ENCODE measurements at regions not wholly inside any gene's neighbourhood (a gene's known extent, or its start where the extent isn't known, plus 50 kb on each side); places are given as distances from the start of the nearest gene placed in this dataset.
"Not testable (repeated sequence)": the region's sequence is repeated elsewhere in the genome, so short reads cannot be mapped to it uniquely, and the experiment has no call there.

DNA sequence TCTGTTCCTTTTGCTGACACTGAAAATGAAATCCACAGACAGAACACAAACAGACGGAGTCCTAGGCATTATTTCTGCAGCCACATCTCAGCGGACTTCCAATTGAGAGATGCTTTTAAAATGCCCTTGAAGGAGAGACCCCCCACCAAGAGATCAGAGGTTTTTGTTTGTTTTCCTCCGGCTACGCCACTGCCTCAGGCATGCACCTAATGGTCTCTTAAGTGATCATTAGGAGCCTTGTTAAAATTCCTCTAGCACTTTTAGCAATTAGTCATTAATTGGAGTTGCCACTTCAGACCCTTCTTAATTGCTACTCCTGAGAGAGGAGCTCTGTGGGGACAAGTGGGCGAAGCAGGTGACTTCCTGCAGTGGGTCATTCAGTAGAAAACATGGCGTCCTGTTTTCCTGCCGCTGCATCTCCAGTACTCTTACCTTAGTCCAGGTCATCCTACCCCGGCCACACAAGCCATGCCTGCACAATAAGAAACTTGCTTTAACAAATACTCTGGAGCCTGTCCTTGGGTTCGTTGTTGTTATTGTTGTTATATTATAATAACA is 257.7 kb upstream of the CHAC2 start:
- ATAC-seq (peak; percentile 45; the same call in 1 of the 3 replicates), DNase-seq (ENCODE audit: low spot score) (peak; percentile 46)
- no peak overlapping the region; the same call in 1 of the 2 replicates for H2AFZ ChIP-seq
- no peak overlapping the region for H3K27ac ChIP-seq (ENCODE audit: low read depth)
- peak overlapping the region; percentile 35; the same call in 1 of the 2 replicates for H3K4me2 ChIP-seq
- H3K4me1 ChIP-seq (ENCODE audit: insufficient read depth) = peaks cover 13% of the 10 kb centered on the region
- H3K9me3 Mint-ChIP-seq = peaks cover 6% of the 10 kb centered on the region; the same call in 2 of the 3 replicates
- TF ChIP-seq NANOG (IDR thresholded peaks at IDR 0.05; ENCODE audit: borderline replicate concordance) = peak; percentile 29; the same call in 1 of the 2 replicates
- TF ChIP-seq JUNB (IDR thresholded peaks at IDR 0.05; ENCODE audit: unreplicated experiment) = no peak
- H4K20me1 ChIP-seq (replicated peaks; ENCODE audit: insufficient read depth) = no peaks in the 10 kb centered on the region
- no peak overlapping the region for H3K4me3 Mint-ChIP-seq
- no peaks in the 10 kb centered on the region for H3K27me3 ChIP-seq (ENCODE audit: insufficient read depth)
- H3F3A ChIP-seq (replicated peaks; ENCODE audit: low read depth) = no peaks in the 10 kb centered on the region
- peaks cover 4% of the 10 kb centered on the region; the same call in 2 of the 3 replicates for H3K36me3 Mint-ChIP-seq (ENCODE audit: low read depth)
- no peak overlapping the region for H3K4me3 ChIP-seq
- H3K27ac Mint-ChIP-seq = no peak overlapping the region
- H3K9me2 ChIP-seq (ENCODE audit: insufficient read depth) = no peaks in the 10 kb centered on the region
- H3K79me2 ChIP-seq (replicated peaks; ENCODE audit: insufficient read depth) = no peaks in the 10 kb centered on the region
- H3K4me1 Mint-ChIP-seq = peaks cover 16% of the 10 kb centered on the region
- H3K36me3 ChIP-seq (ENCODE audit: insufficient read depth) = no peaks in the 10 kb centered on the region
- H3K27me3 Mint-ChIP-seq (ENCODE audit: insufficient read depth, low read depth, poor library complexity) = peaks cover 8% of the 10 kb centered on the region

- TF ChIP-seq POLR2AphosphoS5 (IDR thresholded peaks at IDR 0.05; ENCODE audit: low read depth) = no peak
- TF ChIP-seq CTCF (conservative IDR thresholded peaks at IDR 0.05; ENCODE audit: low read depth in 2 of 2) = peak in 1 of 2 experiments; percentile 39; a peak in 2 of 4 replicates
- TF ChIP-seq JUNB (IDR thresholded peaks at IDR 0.05; ENCODE audit: unreplicated experiment) = no peak
- no peak for TF ChIP-seq ZNF114 (CRISPR knock-in tag; IDR thresholded peaks at IDR 0.05)
- no peak for TF ChIP-seq CREB1 (CRISPR knock-in tag; IDR thresholded peaks at IDR 0.05; ENCODE audit: low read depth)
- TF ChIP-seq, protein P1, sequence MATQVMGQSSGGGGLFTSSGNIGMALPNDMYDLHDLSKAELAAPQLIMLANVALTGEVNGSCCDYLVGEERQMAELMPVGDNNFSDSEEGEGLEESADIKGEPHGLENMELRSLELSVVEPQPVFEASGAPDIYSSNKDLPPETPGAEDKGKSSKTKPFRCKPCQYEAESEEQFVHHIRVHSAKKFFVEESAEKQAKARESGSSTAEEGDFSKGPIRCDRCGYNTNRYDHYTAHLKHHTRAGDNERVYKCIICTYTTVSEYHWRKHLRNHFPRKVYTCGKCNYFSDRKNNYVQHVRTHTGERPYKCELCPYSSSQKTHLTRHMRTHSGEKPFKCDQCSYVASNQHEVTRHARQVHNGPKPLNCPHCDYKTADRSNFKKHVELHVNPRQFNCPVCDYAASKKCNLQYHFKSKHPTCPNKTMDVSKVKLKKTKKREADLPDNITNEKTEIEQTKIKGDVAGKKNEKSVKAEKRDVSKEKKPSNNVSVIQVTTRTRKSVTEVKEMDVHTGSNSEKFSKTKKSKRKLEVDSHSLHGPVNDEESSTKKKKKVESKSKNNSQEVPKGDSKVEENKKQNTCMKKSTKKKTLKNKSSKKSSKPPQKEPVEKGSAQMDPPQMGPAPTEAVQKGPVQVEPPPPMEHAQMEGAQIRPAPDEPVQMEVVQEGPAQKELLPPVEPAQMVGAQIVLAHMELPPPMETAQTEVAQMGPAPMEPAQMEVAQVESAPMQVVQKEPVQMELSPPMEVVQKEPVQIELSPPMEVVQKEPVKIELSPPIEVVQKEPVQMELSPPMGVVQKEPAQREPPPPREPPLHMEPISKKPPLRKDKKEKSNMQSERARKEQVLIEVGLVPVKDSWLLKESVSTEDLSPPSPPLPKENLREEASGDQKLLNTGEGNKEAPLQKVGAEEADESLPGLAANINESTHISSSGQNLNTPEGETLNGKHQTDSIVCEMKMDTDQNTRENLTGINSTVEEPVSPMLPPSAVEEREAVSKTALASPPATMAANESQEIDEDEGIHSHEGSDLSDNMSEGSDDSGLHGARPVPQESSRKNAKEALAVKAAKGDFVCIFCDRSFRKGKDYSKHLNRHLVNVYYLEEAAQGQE (IDR thresholded peaks at IDR 0.05; ENCODE audit: unreplicated experiment) = no peak
- TF ChIP-seq STAT1 (IDR thresholded peaks at IDR 0.05; ENCODE audit: unreplicated experiment) = no peak
- TF ChIP-seq NANOG (IDR thresholded peaks at IDR 0.05; ENCODE audit: borderline replicate concordance) = no peak
- TF ChIP-seq, protein P2, sequence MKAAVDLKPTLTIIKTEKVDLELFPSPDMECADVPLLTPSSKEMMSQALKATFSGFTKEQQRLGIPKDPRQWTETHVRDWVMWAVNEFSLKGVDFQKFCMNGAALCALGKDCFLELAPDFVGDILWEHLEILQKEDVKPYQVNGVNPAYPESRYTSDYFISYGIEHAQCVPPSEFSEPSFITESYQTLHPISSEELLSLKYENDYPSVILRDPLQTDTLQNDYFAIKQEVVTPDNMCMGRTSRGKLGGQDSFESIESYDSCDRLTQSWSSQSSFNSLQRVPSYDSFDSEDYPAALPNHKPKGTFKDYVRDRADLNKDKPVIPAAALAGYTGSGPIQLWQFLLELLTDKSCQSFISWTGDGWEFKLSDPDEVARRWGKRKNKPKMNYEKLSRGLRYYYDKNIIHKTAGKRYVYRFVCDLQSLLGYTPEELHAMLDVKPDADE (IDR thresholded peaks at IDR 0.05) = no peak
- H3F3A ChIP-seq (replicated peaks; ENCODE audit: low read depth) = no peaks in the 10 kb centered on the region
- Mint-ChIP-seq H3K27ac (no peak overlapping the region), H3K9me3 (peaks cover 6% of the 10 kb centered on the region; the same call in 2 of the 3 replicates), H3K27me3 (ENCODE audit: insufficient read depth, low read depth, poor library complexity) (peaks cover 6% of the 10 kb centered on the region), H3K4me1 (peaks cover 29% of the 10 kb centered on the region), H3K36me3 (ENCODE audit: low read depth) (peaks cover 4% of the 10 kb centered on the region; the same call in 2 of the 3 replicates), H3K4me3 (no peak overlapping the region)
- H3K4me2 ChIP-seq = no peak overlapping the region
- H2AFZ ChIP-seq = no peak overlapping the region
- no peaks in the 10 kb centered on the region for H3K27me3 ChIP-seq (ENCODE audit: insufficient read depth)
- H4K20me1 ChIP-seq (replicated peaks; ENCODE audit: insufficient read depth) = no peaks in the 10 kb centered on the region
- DNase-seq (ENCODE audit: low spot score) (peak; percentile 60), ATAC-seq (peak; percentile 66)
- H3K27ac ChIP-seq (ENCODE audit: low read depth) = no peak overlapping the region
- H3K36me3 ChIP-seq (ENCODE audit: insufficient read depth) = no peaks in the 10 kb centered on the region
- no peaks in the 10 kb centered on the region for H3K9me2 ChIP-seq (ENCODE audit: insufficient read depth)
- peaks cover 23% of the 10 kb centered on the region for H3K4me1 ChIP-seq (ENCODE audit: insufficient read depth)
- H3K4me3 ChIP-seq = no peak overlapping the region
- no peaks in the 10 kb centered on the region for H3K79me2 ChIP-seq (replicated peaks; ENCODE audit: insufficient read depth)
Observed at GRCh38 chr2:53508667-53509066, 258.9 kb upstream of the CHAC2 start.

DNA sequence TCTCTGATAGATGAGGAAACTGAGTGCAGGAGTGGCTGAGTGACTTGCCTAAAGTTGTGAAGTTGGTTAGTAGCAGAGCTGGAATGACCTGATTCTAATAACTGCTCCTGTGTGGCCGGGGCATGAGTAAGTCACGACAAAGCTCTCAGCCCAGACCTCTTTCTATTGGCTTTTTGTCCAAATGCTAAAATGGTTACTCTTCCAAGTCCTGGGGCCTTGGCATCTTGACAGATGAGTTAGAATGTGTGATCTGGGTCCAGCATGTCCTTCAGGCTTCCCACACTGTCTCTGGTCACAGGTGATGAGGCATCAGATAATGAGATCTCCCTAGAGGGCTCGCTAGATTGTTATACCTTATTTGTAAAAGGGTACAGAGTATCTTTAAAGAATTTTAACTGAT is 260.5 kb upstream of the CHAC2 start:
- H3K27ac ChIP-seq (ENCODE audit: low read depth); H3K4me3 Mint-ChIP-seq: not testable (repeated sequence)

More for the DNA sequence above, 260.5 kb upstream of the CHAC2 start:
- H3K27ac Mint-ChIP-seq; H3K4me2 ChIP-seq; DNase-seq (ENCODE audit: low spot score); H3K9me2 ChIP-seq (ENCODE audit: insufficient read depth); H3K4me3 ChIP-seq; H2AFZ ChIP-seq; H3K9me3 Mint-ChIP-seq; H3F3A ChIP-seq (replicated peaks; ENCODE audit: low read depth); H3K36me3 Mint-ChIP-seq (ENCODE audit: low read depth); ATAC-seq; H3K36me3 ChIP-seq (ENCODE audit: insufficient read depth); H3K79me2 ChIP-seq (replicated peaks; ENCODE audit: insufficient read depth); H3K27me3 ChIP-seq (ENCODE audit: insufficient read depth); H3K27me3 Mint-ChIP-seq (ENCODE audit: insufficient read depth, low read depth, poor library complexity); H4K20me1 ChIP-seq (replicated peaks; ENCODE audit: insufficient read depth): not testable (repeated sequence)
- H3K4me1 ChIP-seq (ENCODE audit: insufficient read depth) = peaks cover 24% of the 10 kb centered on the region
- peaks cover 30% of the 10 kb centered on the region for H3K4me1 Mint-ChIP-seq

Measured in GM23338 (cell line).